Neural progenitor cell (in vitro differentiated cells): ENCODE measurements at regions not wholly inside any gene's neighbourhood (a gene's known extent, or its start where the extent isn't known, plus 50 kb on each side); places are given as distances from the start of the nearest gene placed in this dataset.
"Not testable (repeated sequence)": the region's sequence is repeated elsewhere in the genome, so short reads cannot be mapped to it uniquely, and the experiment has no call there.

Experiments used
- DNase-seq: peaks from one replicate; pipeline ENCODE4 v3.0.0-alpha.2; 2016; ENCODE audit warnings: low spot score
- H2AFZ ChIP-seq: fragments of 200-600 bp; sonication (generic); replicated peaks from 2 replicates; pipeline ENCODE4 v1.6.1; 2016; ENCODE audit warnings: antibody characterized with exemption
- H3F3A ChIP-seq: fragments of 200-600 bp; sonication (generic); 2 replicates; pipeline ENCODE4 v1.6.1; 2016; ENCODE audit warnings: antibody characterized with exemption, low read depth
- H3K27ac ChIP-seq: fragments of 200-600 bp; sonication (generic); 2 replicates; pipeline ENCODE4 v1.5.1; 2016; ENCODE audit warnings: mild to moderate bottlenecking
- H3K27me3 ChIP-seq: fragments of 200-600 bp; sonication (generic); 2 replicates; pipeline ENCODE4 v1.6.1; 2016; ENCODE audit warnings: mild to moderate bottlenecking, moderate library complexity
- H3K36me3 ChIP-seq: fragments of 200-600 bp; sonication (generic); 2 replicates; pipeline ENCODE4 v1.5.1; 2016
- H3K4me1 ChIP-seq: fragments of 200-600 bp; sonication (generic); 2 replicates; pipeline ENCODE4 v1.6.1; 2016; ENCODE audit warnings: mixed run types
- H3K4me2 ChIP-seq: fragments of 200-600 bp; sonication (generic); 2 replicates; pipeline ENCODE4 v1.6.1; 2016
- H3K4me3 ChIP-seq: fragments of 200-600 bp; sonication (generic); 2 replicates; pipeline ENCODE4 v1.5.1; 2016
- H3K79me2 ChIP-seq: fragments of 200-600 bp; sonication (generic); 2 replicates; pipeline ENCODE4 v1.6.1; 2016; ENCODE audit warnings: low read depth
- H3K9ac ChIP-seq: fragments of 200-600 bp; sonication (generic); 2 replicates; pipeline ENCODE4 v1.6.1; 2016
- H3K9me3 ChIP-seq: fragments of 200-600 bp; sonication (generic); 2 replicates; pipeline ENCODE4 v1.5.1; 2016; ENCODE audit warnings: low read depth
- H4K20me1 ChIP-seq: fragments of 200-600 bp; sonication (generic); 2 replicates; pipeline ENCODE4 v1.6.1; 2016; ENCODE audit warnings: low read depth
- H3K27ac Mint-ChIP-seq: 3 replicates; pipeline ENCODE4 v1.8.0; 2021; ENCODE audit warnings: mixed read lengths
- H3K27me3 Mint-ChIP-seq: 2 replicates; pipeline ENCODE4 v1.8.0; 2022; ENCODE audit warnings: low read depth, mild to moderate bottlenecking, inconsistent platforms, moderate library complexity, mixed read lengths; ENCODE audit not compliant: insufficient read depth
- H3K36me3 Mint-ChIP-seq: 3 replicates; pipeline ENCODE4 v1.8.0; 2021; ENCODE audit warnings: mixed read lengths
- H3K4me1 Mint-ChIP-seq: 3 replicates; pipeline ENCODE4 v1.8.0; 2021; ENCODE audit warnings: mixed read lengths
- H3K4me3 Mint-ChIP-seq: 3 replicates; pipeline ENCODE4 v1.8.0; 2021; ENCODE audit warnings: mild to moderate bottlenecking, moderate library complexity, mixed read lengths
- H3K9me3 Mint-ChIP-seq: 3 replicates; pipeline ENCODE4 v1.8.0; 2020; ENCODE audit warnings: mixed read lengths
- EZH2 ChIP-seq: fragments of 200-600 bp; sonication (generic); IDR thresholded peaks from 2 replicates; pipeline ENCODE4 v1.6.1; 2017; ENCODE audit warnings: antibody characterized with exemption, mild to moderate bottlenecking, moderate library complexity
- EZH2phosphoT487 ChIP-seq: fragments of 200-600 bp; sonication (generic); IDR thresholded peaks from 2 replicates; pipeline ENCODE4 v1.6.1; 2017; ENCODE audit warnings: antibody characterized with exemption
- TF ChIP-seq, protein P1 (sequence below): fragments of 200-600 bp; sonication (generic); IDR thresholded peaks from 2 replicates; pipeline ENCODE4 v1.5.1; 2017; ENCODE audit warnings: antibody characterized with exemption, mild to moderate bottlenecking

DNA sequence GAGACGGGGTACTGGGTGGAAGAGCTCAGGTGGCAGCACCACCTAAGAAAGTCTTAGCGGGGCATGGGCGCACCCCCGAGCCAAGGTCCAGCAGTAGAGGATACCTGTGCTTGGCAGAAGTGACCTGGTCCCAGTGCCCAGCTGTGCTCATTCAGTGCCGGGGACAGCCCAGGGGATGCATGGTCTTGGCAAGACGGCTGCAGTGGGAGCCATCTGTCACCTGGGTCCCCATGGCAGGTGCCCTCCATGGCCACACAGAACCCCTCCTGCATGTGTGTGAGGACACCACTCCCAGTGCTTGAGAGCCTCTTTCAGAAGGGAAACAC is 664.7 kb downstream of the QKI start:
- H3K4me1 Mint-ChIP-seq, result peaks cover 34% of the 10 kb centered on the region
- H3K27me3 Mint-ChIP-seq, result peaks cover 17% of the 10 kb centered on the region
- no peak overlapping the region for H2AFZ ChIP-seq
- H3K4me3 Mint-ChIP-seq, result no peak overlapping the region
- H3K4me2 ChIP-seq, result no peak overlapping the region
- H4K20me1 ChIP-seq, result no peaks in the 10 kb centered on the region
- H3K9ac ChIP-seq, result no peak overlapping the region
- H3K27me3 ChIP-seq, result no peaks in the 10 kb centered on the region
- no peaks in the 10 kb centered on the region for H3K4me1 ChIP-seq
- no peak for DNase-seq
- no peak overlapping the region for H3K4me3 ChIP-seq
- H3K9me3 ChIP-seq, result no peaks in the 10 kb centered on the region
- H3K27ac ChIP-seq, result no peak overlapping the region
- H3K27ac Mint-ChIP-seq, result peak overlapping the region; percentile 32
- H3K79me2 ChIP-seq, result no peaks in the 10 kb centered on the region
- peaks cover 5% of the 10 kb centered on the region for H3K9me3 Mint-ChIP-seq
- H3F3A ChIP-seq, result no peaks in the 10 kb centered on the region
- no peak for TF ChIP-seq EZH2
- TF ChIP-seq EZH2phosphoT487, result no peak
- TF ChIP-seq, protein P1, sequence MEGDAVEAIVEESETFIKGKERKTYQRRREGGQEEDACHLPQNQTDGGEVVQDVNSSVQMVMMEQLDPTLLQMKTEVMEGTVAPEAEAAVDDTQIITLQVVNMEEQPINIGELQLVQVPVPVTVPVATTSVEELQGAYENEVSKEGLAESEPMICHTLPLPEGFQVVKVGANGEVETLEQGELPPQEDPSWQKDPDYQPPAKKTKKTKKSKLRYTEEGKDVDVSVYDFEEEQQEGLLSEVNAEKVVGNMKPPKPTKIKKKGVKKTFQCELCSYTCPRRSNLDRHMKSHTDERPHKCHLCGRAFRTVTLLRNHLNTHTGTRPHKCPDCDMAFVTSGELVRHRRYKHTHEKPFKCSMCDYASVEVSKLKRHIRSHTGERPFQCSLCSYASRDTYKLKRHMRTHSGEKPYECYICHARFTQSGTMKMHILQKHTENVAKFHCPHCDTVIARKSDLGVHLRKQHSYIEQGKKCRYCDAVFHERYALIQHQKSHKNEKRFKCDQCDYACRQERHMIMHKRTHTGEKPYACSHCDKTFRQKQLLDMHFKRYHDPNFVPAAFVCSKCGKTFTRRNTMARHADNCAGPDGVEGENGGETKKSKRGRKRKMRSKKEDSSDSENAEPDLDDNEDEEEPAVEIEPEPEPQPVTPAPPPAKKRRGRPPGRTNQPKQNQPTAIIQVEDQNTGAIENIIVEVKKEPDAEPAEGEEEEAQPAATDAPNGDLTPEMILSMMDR, result no peak
- H3K36me3 Mint-ChIP-seq, result peaks cover 8% of the 10 kb centered on the region
- H3K36me3 ChIP-seq, result no peaks in the 10 kb centered on the region

DNA sequence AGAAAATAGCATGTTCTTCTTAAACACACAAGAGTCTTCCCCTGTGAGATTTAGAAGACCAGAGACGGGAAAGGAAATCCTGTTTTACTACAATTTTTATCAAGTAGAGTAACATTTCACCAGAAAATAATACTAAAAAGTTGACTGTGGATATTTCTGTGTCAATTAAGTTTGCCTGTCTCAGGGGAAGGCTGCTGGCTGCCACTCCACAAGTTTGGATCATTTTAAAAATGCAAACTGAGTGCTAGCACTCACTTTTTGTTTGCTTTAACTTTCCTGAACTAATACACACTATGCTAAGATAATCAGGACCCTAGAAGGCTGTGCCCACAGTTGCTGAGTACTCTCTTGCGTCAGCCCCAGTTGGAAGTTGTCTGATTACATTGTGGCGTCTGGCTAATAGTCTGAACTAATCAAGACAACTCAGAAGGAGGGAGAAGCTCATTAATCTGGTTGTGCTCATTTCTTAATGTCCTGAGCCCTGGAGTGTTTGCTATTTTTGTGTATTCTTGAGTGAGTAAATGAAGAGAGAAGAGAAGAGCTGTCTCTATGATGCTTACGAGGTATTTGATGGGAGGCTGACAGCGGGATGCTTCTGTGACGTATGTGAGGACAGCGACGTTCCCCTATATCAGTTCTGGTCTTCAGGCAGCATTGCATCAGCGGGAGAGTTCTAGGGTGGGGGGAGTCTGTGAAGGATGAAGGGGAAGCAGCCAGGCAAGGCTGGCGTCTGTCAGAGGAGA is 664.2 kb downstream of the QKI start:
- Histone ChIP-seq H3K36me3 (no peaks in the 10 kb centered on the region), H3K4me1 (no peaks in the 10 kb centered on the region), H4K20me1 (no peaks in the 10 kb centered on the region), H2AFZ (no peak overlapping the region), H3K79me2 (no peaks in the 10 kb centered on the region), H3K4me3 (no peak overlapping the region), H3F3A (no peaks in the 10 kb centered on the region), H3K9ac (no peak overlapping the region), H3K9me3 (no peaks in the 10 kb centered on the region), H3K27ac (no peak overlapping the region), H3K27me3 (no peaks in the 10 kb centered on the region), H3K4me2 (no peak overlapping the region)
- TF ChIP-seq, protein P1, result no peak
- TF ChIP-seq EZH2 (no peak), EZH2phosphoT487 (no peak)
- Mint-ChIP-seq H3K27me3 (peaks cover 18% of the 10 kb centered on the region), H3K27ac (peak overlapping the region; percentile 32), H3K36me3 (peaks cover 10% of the 10 kb centered on the region), H3K9me3 (peaks cover 7% of the 10 kb centered on the region), H3K4me1 (peaks cover 28% of the 10 kb centered on the region), H3K4me3 (no peak overlapping the region)
- DNase-seq, result no peak

DNA sequence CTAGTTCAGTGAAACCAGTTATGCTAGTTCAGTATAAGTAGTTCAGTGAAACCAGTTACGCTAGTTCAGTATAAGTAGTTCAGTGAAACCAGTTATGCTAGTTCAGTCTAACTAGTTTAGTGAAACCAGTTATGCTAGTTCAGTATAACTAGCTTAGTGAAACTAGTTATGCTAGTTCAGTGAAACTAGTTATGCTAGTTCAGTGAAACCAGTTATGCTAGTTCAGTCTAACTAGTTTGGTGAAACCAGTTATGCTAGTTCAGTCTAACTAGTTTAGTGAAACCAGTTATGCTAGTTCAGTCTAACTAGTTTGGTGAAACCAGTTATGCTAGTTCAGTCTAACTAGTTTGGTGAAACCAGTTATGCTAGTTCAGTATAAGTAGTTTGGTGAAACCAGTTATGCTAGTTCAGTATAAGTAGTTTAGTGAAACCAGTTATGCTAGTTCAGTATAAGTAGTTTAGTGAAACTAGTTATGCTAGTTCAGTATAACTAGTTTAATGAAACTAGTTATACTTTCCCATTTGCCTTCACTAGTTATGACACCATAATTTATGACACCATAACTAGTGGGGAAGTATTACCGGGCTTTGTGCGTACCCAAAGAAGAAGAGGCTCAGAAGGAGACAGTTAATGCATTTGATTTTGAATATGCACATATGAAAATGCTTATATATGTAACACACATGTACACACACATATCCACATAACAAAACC is 662.5 kb downstream of the QKI start:
- H3K4me2 ChIP-seq, H2AFZ ChIP-seq, H4K20me1 ChIP-seq, H3K4me3 Mint-ChIP-seq, H3K27me3 ChIP-seq, H3K27ac ChIP-seq, H3K9ac ChIP-seq, H3K79me2 ChIP-seq, H3K36me3 ChIP-seq, H3F3A ChIP-seq, H3K4me1 ChIP-seq, DNase-seq, H3K27ac Mint-ChIP-seq, H3K4me3 ChIP-seq, H3K9me3 ChIP-seq: not testable (repeated sequence)
- Mint-ChIP-seq H3K9me3 (peaks cover 17% of the 10 kb centered on the region), H3K36me3 (peaks cover 10% of the 10 kb centered on the region), H3K4me1 (peaks cover 16% of the 10 kb centered on the region), H3K27me3 (peaks cover 18% of the 10 kb centered on the region)

DNA sequence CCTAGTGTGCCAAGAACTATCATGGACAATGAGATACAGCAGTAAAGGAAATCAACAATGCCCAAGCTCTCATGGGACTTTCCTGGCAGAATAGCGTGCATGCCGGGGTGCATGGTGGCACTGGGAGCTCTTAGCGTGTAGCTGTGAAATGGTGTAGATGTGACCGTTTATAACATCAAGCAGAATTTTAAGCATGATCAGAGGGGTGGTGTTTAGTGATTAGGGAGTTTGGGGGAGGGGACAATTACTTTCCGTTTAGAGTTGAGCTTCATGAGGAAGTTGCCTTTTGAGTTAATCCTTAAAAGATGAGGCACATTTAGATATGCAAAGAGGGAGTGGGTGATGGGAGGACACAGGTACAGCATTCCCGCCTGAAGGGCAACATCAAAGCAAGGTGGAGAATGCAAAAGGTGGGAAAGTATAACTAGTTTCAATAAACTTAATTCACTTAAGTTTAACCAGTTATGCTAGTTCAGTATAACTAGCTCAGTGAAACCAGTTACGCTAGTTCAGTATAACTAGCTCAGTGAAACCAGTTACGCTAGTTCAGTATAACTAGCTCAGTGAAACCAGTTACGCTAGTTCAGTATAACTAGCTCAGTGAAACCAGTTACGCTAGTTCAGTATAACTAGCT is 661.6 kb downstream of the QKI start:
- H3F3A ChIP-seq, result no peaks in the 10 kb centered on the region
- H3K27me3 Mint-ChIP-seq, result peaks cover 14% of the 10 kb centered on the region
- H4K20me1 ChIP-seq, result no peaks in the 10 kb centered on the region
- H3K36me3 Mint-ChIP-seq, result peaks cover 6% of the 10 kb centered on the region
- no peak overlapping the region for H3K4me3 ChIP-seq
- no peak overlapping the region for H2AFZ ChIP-seq
- no peaks in the 10 kb centered on the region for H3K9me3 ChIP-seq
- peaks cover 14% of the 10 kb centered on the region for H3K9me3 Mint-ChIP-seq
- peak overlapping the region; percentile 78 for H3K27ac Mint-ChIP-seq
- no peak for TF ChIP-seq EZH2
- TF ChIP-seq, protein P1, result no peak
- TF ChIP-seq EZH2phosphoT487, result no peak
- no peak overlapping the region for H3K9ac ChIP-seq
- H3K27ac ChIP-seq, result no peak overlapping the region
- H3K4me2 ChIP-seq, result no peak overlapping the region
- DNase-seq, result no peak
- H3K79me2 ChIP-seq, result no peaks in the 10 kb centered on the region
- no peaks in the 10 kb centered on the region for H3K27me3 ChIP-seq
- H3K4me1 Mint-ChIP-seq, result peaks cover 14% of the 10 kb centered on the region
- H3K36me3 ChIP-seq, result no peaks in the 10 kb centered on the region
- H3K4me1 ChIP-seq, result no peaks in the 10 kb centered on the region
- no peak overlapping the region for H3K4me3 Mint-ChIP-seq
